MCF 10A (cell line): ENCODE measurements at regions not wholly inside any gene's neighbourhood (a gene's known extent, or its start where the extent isn't known, plus 50 kb on each side); places are given as distances from the start of the nearest gene placed in this dataset.
"Not testable (repeated sequence)": the region's sequence is repeated elsewhere in the genome, so short reads cannot be mapped to it uniquely, and the experiment has no call there.

ENCODE experiments used
- BruUV-seq: library from RNA; stranded (reverse); fragments of 400-500 nt; replicated peaks from 2 replicates; lab custom pipeline; 2021; lab: Mats Ljungman, UMichigan
- CTCF ChIA-PET: fragments of 300-600 bp; sonication (Branson Sonifier 250); formaldehyde crosslinking; extraction: SDS; loops from one replicate; lab custom pipeline; 2021; ENCODE audit warnings: antibody characterized with exemption, inconsistent platforms; lab: Yijun Ruan, JAX
- POLR2A ChIA-PET: fragments of 300-600, 350-650 bp; sonication (Branson Sonifier 250); formaldehyde crosslinking; extraction: SDS; loops from one replicate; lab custom pipeline; 2020; ENCODE audit warnings: antibody characterized with exemption, inconsistent platforms; lab: Yijun Ruan, JAX
- DNase-seq: peaks from one replicate; pipeline ENCODE4 v3.0.0-alpha.2; 2018; ENCODE audit not compliant: unreplicated experiment
- H3K27ac Mint-ChIP-seq: one replicate; pipeline ENCODE4 v1.8.0; 2022; ENCODE audit warnings: mild to moderate bottlenecking, low read depth, mixed read lengths; ENCODE audit not compliant: unreplicated experiment
- H3K27me3 Mint-ChIP-seq: one replicate; pipeline ENCODE4 v1.8.0; 2022; ENCODE audit warnings: mixed read lengths; ENCODE audit not compliant: insufficient read depth, unreplicated experiment
- H3K36me3 Mint-ChIP-seq: one replicate; pipeline ENCODE4 v1.8.0; 2022; ENCODE audit warnings: mild to moderate bottlenecking, moderate library complexity, mixed read lengths; ENCODE audit not compliant: insufficient read depth, unreplicated experiment
- H3K4me1 Mint-ChIP-seq: one replicate; pipeline ENCODE4 v1.8.0; 2022; ENCODE audit warnings: mixed read lengths; ENCODE audit not compliant: insufficient read depth, unreplicated experiment
- H3K4me3 Mint-ChIP-seq: one replicate; pipeline ENCODE4 v1.8.0; 2022; ENCODE audit warnings: mild to moderate bottlenecking, moderate library complexity, mixed read lengths; ENCODE audit not compliant: unreplicated experiment
- H3K9me3 Mint-ChIP-seq: one replicate; pipeline ENCODE4 v1.8.0; 2022; ENCODE audit warnings: mixed read lengths; ENCODE audit not compliant: unreplicated experiment
- intact Hi-C: fragments of 100-400 bp; cut with micrococcal nuclease; formaldehyde crosslinking; loops from 2 replicates; pipeline ENCODE4 v1.14.1; 2022
- TF ChIP-seq, protein P1 (sequence below): fragments of 200-600 bp; IDR thresholded peaks from one replicate; pipeline ENCODE4 v1.8.0; 2022; ENCODE audit warnings: antibody characterized with exemption, mild to moderate bottlenecking; ENCODE audit not compliant: unreplicated experiment

DNA sequence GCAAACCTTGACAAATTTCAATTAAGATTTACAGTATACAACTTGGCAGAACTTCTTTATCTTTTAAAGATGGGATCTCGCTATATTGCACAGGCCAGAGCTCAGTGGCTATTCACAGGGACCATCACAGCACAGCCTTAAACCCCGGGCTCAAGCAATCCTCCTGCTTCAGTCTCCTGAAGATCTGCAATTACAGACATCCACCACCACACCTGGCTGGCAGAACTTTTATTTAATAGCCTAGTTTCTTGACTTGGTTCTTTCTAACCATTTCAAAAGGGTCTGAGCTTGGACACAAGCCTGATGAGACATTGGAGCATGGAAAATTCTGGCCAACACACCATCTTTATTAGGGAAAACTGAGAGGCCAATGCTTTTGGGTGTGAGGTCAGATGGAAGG lies 151.6 kb upstream of the KCNG1 start:
- POLR2A ChIA-PET, result no interaction called here
- Mint-ChIP-seq H3K27ac (no peak overlapping the region), H3K27me3 (peaks cover 11% of the 10 kb centered on the region), H3K4me1 (no peaks in the 10 kb centered on the region), H3K4me3 (no peak overlapping the region), H3K9me3 (no peaks in the 10 kb centered on the region), H3K36me3 (no peaks in the 10 kb centered on the region)
- intact Hi-C loops, result no loop called here
- no TSS peak for BruUV-seq
- CTCF ChIA-PET, result interaction anchor here (0.6 to 0.9 kb wide), 2 partner anchors 132 to 184 kb away, joined by 3 read pairs; no protein-coding TSS in a partner anchor
- TF ChIP-seq, protein P1, sequence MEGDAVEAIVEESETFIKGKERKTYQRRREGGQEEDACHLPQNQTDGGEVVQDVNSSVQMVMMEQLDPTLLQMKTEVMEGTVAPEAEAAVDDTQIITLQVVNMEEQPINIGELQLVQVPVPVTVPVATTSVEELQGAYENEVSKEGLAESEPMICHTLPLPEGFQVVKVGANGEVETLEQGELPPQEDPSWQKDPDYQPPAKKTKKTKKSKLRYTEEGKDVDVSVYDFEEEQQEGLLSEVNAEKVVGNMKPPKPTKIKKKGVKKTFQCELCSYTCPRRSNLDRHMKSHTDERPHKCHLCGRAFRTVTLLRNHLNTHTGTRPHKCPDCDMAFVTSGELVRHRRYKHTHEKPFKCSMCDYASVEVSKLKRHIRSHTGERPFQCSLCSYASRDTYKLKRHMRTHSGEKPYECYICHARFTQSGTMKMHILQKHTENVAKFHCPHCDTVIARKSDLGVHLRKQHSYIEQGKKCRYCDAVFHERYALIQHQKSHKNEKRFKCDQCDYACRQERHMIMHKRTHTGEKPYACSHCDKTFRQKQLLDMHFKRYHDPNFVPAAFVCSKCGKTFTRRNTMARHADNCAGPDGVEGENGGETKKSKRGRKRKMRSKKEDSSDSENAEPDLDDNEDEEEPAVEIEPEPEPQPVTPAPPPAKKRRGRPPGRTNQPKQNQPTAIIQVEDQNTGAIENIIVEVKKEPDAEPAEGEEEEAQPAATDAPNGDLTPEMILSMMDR, result no peak
- no peak for DNase-seq

DNA sequence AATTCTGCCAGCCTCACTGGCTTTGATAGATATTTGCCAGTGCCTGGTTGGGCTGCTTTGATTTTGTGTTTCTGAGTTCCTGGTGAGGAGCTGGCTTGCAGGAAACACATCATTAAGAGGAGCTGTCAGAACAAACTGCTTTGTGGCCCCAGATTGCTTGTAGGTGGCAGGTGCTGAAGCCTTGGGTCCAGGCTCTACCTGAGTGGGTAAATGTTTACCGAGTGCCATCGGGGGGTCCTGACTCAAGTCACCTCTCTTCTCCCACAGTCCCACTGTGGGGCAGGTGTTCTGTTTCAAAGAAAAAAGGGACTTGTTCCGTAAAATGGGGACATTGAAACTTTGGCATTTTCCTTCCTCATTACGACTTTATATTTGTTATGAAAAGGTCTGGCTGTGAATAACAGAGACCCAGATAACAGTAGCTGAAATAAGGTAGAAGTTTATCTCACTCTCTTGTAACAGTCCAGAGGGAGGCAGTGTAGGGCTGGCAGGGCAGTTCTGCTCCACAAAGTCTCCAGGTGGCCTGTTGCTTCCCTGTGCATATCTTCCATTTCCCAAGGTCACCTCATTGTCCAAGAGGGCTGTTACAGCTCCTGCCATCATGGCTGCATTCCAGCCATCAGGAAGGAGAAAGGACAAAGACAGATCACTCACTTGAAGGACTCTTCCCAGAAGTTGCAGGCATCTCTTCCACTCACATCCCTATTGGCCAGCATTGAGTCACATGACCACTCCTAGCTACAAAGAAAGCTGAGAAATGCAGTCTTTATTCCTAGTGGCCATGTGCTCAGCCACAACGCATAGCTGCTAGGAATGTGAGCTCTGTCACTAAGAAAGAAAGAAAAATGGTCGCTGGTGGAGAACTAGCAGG lies 149.9 kb upstream of the KCNG1 start:
- no peak overlapping the region for H3K4me3 Mint-ChIP-seq
- no peaks in the 10 kb centered on the region for H3K9me3 Mint-ChIP-seq
- DNase-seq, result peak; percentile 6
- no peaks in the 10 kb centered on the region for H3K27me3 Mint-ChIP-seq
- ChIA-PET POLR2A (interaction anchor here (0.5 kb wide), 1 partner anchor 139 kb away, joined by 3 read pairs; no protein-coding TSS in a partner anchor), CTCF (interaction anchor here (0.7 to 1.4 kb wide), 3 partner anchors 20 to 322 kb away, joined by 3 read pairs; no protein-coding TSS in a partner anchor)
- H3K36me3 Mint-ChIP-seq, result no peaks in the 10 kb centered on the region
- intact Hi-C loops, result no loop called here
- H3K27ac Mint-ChIP-seq, result no peak overlapping the region
- BruUV-seq, result no TSS peak
- H3K4me1 Mint-ChIP-seq, result no peaks in the 10 kb centered on the region
- TF ChIP-seq, protein P1, result no peak

DNA sequence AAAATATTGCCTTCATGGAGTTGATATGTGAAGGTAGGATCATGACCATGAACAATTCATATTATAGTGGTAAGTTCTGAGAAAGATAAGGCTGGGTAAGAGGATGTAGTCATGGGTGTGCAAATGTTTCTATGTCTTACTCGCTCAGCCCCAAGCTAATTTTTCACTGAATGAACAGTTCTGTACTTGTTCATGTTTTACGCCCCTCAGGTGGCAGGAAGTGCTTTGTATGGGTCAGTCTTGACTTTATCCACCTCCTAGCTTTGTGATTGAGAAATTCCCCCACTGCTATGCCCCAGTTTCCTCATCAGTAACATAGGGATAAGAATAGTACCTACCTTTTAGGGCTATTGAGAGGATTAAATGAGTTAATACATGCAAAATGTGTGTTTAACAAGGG lies 148.2 kb upstream of the KCNG1 start:
- Mint-ChIP-seq H3K36me3 (no peaks in the 10 kb centered on the region), H3K9me3 (no peaks in the 10 kb centered on the region), H3K4me1 (no peaks in the 10 kb centered on the region), H3K27ac (no peak overlapping the region), H3K27me3 (no peaks in the 10 kb centered on the region), H3K4me3 (no peak overlapping the region)
- ChIA-PET POLR2A (no interaction called here), CTCF (interaction anchor here (0.5 kb wide), 1 partner anchor 178 kb away, joined by 3 read pairs; no protein-coding TSS in a partner anchor)
- no TSS peak for BruUV-seq
- no peak for DNase-seq
- TF ChIP-seq, protein P1, result no peak
- intact Hi-C loops, result no loop called here

DNA sequence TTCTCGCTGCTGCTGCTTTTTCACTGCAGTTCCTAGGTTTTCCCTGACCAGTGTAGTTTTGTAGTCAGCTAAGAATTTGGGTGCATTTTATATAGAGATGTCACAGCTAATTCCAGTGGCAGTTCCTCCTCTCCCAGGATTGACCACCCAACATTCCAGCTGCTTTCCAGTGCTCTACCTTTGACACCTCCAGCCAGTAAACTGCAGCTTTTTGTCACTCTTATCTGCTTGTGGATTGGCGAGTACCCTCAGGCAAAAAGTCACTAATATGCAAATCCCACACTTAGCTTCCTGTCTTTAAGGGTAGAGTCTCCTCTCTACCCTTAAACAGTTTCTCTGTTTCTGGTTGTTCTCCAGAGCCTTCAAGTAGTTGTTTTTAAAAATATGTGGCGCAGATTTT lies 146.9 kb upstream of the KCNG1 start:
- Mint-ChIP-seq H3K9me3 (no peaks in the 10 kb centered on the region), H3K36me3 (no peaks in the 10 kb centered on the region)
- CTCF ChIA-PET, result interaction anchor here (0.6 to 1.1 kb wide), 2 partner anchors 115 to 183 kb away, joined by 3 read pairs; no protein-coding TSS in a partner anchor

DNA sequence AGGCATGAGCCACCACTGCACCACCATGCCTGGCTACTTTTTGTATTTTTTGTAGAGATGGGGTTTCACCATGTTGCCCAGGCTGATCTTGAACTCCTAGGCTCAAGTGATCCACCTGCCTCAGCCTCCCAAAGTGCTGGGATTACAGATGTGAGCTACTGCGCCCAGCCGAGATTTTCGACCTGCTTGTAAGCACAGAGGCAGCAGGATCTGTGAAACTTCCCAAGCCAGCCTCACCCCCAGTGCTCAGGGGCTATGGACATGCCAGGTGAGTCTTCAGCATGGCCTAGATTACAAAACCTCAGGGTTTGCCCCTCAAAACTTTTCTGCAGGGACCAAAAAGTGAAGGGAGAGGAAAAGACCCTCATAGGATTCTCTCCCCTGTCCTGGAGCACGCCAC lies 145.0 kb upstream of the KCNG1 start:
- intact Hi-C loops, CTCF ChIA-PET, DNase-seq, H3K4me3 Mint-ChIP-seq, H3K27me3 Mint-ChIP-seq, H3K4me1 Mint-ChIP-seq, BruUV-seq, H3K36me3 Mint-ChIP-seq, POLR2A ChIA-PET, H3K27ac Mint-ChIP-seq, H3K9me3 Mint-ChIP-seq: not testable (repeated sequence)

More for the DNA sequence above, 146.9 kb upstream of the KCNG1 start:
- intact Hi-C loops, result no loop called here
- no TSS peak for BruUV-seq
- no peak overlapping the region for H3K4me3 Mint-ChIP-seq
- TF ChIP-seq, protein P1, result no peak
- no peak for DNase-seq
- H3K27me3 Mint-ChIP-seq, result no peaks in the 10 kb centered on the region
- POLR2A ChIA-PET, result interaction anchor here (0.5 to 1.4 kb wide), 2 partner anchors 14 to 294 kb away, joined by 3 to 4 read pairs; no protein-coding TSS in a partner anchor
- no peak overlapping the region for H3K27ac Mint-ChIP-seq
- no peaks in the 10 kb centered on the region for H3K4me1 Mint-ChIP-seq
